ENCODE measurements at regions not wholly inside any gene's neighbourhood (a gene's known extent, or its start where the extent isn't known, plus 50 kb on each side); places are given as distances from the start of the nearest gene placed in this dataset.

- TF ChIP-seq CHD1 (IDR thresholded peaks at IDR 0.05; ENCODE audit: low read depth, low read length) = no peak
- TF ChIP-seq CTCF (conservative IDR thresholded peaks at IDR 0.05; ENCODE audit: low read depth, low read length) = no peak
- no peak for TF ChIP-seq BHLHE40 (IDR thresholded peaks at IDR 0.05; ENCODE audit: low read depth, low read length)
- no peak for TF ChIP-seq RAD21 (IDR thresholded peaks at IDR 0.05; ENCODE audit: low read length)
- TF ChIP-seq POLR2A (IDR thresholded peaks at IDR 0.05; ENCODE audit: low read depth, low read length) = no peak
- no peak for TF ChIP-seq USF2 (IDR thresholded peaks at IDR 0.05; ENCODE audit: low read depth, low read length)
- no peak for TF ChIP-seq RCOR1 (IDR thresholded peaks at IDR 0.05; ENCODE audit: insufficient replicate concordance, low read length)
- no peak for TF ChIP-seq MAFK (IDR thresholded peaks at IDR 0.05; ENCODE audit: low read depth, low read length)
- TF ChIP-seq CEBPB (IDR thresholded peaks at IDR 0.05; ENCODE audit: low read depth, low read length) = no peak
- TF ChIP-seq SMC3 (IDR thresholded peaks at IDR 0.05; ENCODE audit: low read depth, low read length) = no peak
- no peak for TF ChIP-seq NFE2L2 (IDR thresholded peaks at IDR 0.05; ENCODE audit: low read depth, low read length)
- no peak for TF ChIP-seq RFX5 (IDR thresholded peaks at IDR 0.05; ENCODE audit: low read depth, low read length)
- TF ChIP-seq MXI1 (IDR thresholded peaks at IDR 0.05; ENCODE audit: borderline replicate concordance, low read depth, low read length) = no peak
Observed at GRCh38 chr5:88557881-88558280, 289.2 kb upstream of the TMEM161B start.

Measured in IMR-90 (cell line).